NCI-H526 (cell line): ENCODE measurements at regions not wholly inside any gene's neighbourhood (a gene's known extent, or its start where the extent isn't known, plus 50 kb on each side); places are given as distances from the start of the nearest gene placed in this dataset.
A peak's percentile ranks its signal among the peaks of the same experiment; 100 is the strongest.

Experiments
- DNase-seq, 2 experiments: peaks; one replicate each; lab custom pipeline; 2025; lab: John Stamatoyannopoulos, UW

GRCh38 chr6:166751051-166751595 lies 124.1 kb upstream of the RPS6KA2 start:
- no peak for DNase-seq

GRCh38 chr6:166750108-166750793 lies 123.2 kb upstream of the RPS6KA2 start:
- no peak for DNase-seq

GRCh38 chr6:166749666-166750065 lies 122.6 kb upstream of the RPS6KA2 start:
- DNase-seq = no peak

GRCh38 chr6:166747644-166748595 lies 120.9 kb upstream of the RPS6KA2 start:
- DNase-seq = peak; percentile 76 to 82

- DNase-seq = no peak
These were observed 119.0 kb upstream of the RPS6KA2 start for GRCh38 chr6:166745801-166746668.

- no peak for DNase-seq
These were observed 117.4 kb upstream of the RPS6KA2 start for GRCh38 chr6:166744223-166745134.

GRCh38 chr6:166743406-166744222 lies 116.6 kb upstream of the RPS6KA2 start:
- no peak for DNase-seq

GRCh38 chr6:166742981-166743380 lies 115.9 kb upstream of the RPS6KA2 start:
- no peak for DNase-seq

- DNase-seq = no peak
These were observed 112.9 kb upstream of the RPS6KA2 start for GRCh38 chr6:166739976-166740318.

- DNase-seq = no peak
These were observed 112.3 kb upstream of the RPS6KA2 start for GRCh38 chr6:166739117-166739975.

GRCh38 chr6:166738386-166739116 lies 111.5 kb upstream of the RPS6KA2 start:
- DNase-seq = no peak

GRCh38 chr6:166737261-166737660 lies 110.2 kb upstream of the RPS6KA2 start:
- DNase-seq = no peak

GRCh38 chr6:166736634-166737033 lies 109.6 kb upstream of the RPS6KA2 start:
- no peak for DNase-seq

GRCh38 chr6:166733900-166734299 lies 106.8 kb upstream of the RPS6KA2 start:
- DNase-seq = no peak

GRCh38 chr6:166729658-166730057 lies 102.6 kb upstream of the RPS6KA2 start:
- no peak for DNase-seq

GRCh38 chr6:166728884-166729530 lies 102.0 kb upstream of the RPS6KA2 start:
- no peak for DNase-seq

- no peak for DNase-seq
These were observed 99.2 kb upstream of the RPS6KA2 start for GRCh38 chr6:166726201-166726600.

- no peak for DNase-seq
These were observed 98.5 kb upstream of the RPS6KA2 start for GRCh38 chr6:166725571-166725970.
